ENCODE measurements at regions not wholly inside any gene's neighbourhood (a gene's known extent, or its start where the extent isn't known, plus 50 kb on each side); places are given as distances from the start of the nearest gene placed in this dataset.

GRCh38 chr4:27894951-27895350 is 1034.3 kb downstream of the STIM2 start:
- WGBS, 2 donors: 46 to 66% methylated on average over 2 of the region's 2 CpGs
- intact Hi-C loops (cut with DNase I): no loop called here

DNA sequence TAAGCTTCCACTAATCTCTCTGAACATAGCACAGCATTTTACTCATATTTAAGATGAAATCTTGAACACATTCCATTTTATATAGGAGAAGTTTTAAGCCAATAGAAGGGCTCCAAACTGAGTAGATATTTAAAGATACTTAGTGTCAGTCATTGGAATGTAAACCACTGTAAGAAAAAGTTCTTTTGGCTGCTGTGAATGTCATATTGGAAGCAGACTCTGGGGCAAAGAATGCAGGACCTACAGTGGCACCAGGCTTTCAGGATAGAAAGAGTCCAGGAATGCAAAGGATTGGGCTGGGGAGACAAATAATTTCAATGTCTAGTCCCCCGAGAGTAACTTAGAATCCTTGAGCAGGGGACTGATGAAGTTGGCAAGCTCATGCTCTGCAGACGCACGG is 1047.7 kb downstream of the STIM2 start:
- Histone ChIP-seq H3K36me3 (replicated peaks in 1 of 2; ENCODE audit: insufficient read depth in 1 of 2, low read depth in 2 of 2) (no peaks in the 10 kb centered on the region), H3K4me3 (no peak overlapping the region), H3K27ac (no peak overlapping the region), H3K4me1 (no peaks in the 10 kb centered on the region), H3K9me3 (no peaks in the 10 kb centered on the region), H3K27me3 (no peaks in the 10 kb centered on the region)
- no peak for DNase-seq
- TF ChIP-seq, protein P1, sequence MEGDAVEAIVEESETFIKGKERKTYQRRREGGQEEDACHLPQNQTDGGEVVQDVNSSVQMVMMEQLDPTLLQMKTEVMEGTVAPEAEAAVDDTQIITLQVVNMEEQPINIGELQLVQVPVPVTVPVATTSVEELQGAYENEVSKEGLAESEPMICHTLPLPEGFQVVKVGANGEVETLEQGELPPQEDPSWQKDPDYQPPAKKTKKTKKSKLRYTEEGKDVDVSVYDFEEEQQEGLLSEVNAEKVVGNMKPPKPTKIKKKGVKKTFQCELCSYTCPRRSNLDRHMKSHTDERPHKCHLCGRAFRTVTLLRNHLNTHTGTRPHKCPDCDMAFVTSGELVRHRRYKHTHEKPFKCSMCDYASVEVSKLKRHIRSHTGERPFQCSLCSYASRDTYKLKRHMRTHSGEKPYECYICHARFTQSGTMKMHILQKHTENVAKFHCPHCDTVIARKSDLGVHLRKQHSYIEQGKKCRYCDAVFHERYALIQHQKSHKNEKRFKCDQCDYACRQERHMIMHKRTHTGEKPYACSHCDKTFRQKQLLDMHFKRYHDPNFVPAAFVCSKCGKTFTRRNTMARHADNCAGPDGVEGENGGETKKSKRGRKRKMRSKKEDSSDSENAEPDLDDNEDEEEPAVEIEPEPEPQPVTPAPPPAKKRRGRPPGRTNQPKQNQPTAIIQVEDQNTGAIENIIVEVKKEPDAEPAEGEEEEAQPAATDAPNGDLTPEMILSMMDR (IDR thresholded peaks at IDR 0.05): no peak
- TF ChIP-seq POLR2A (IDR thresholded peaks at IDR 0.05): no peak
- intact Hi-C loops (cut with DNase I): no loop called here
- no peak for ATAC-seq
- WGBS, 2 donors: 53 to 55% methylated on average over 3 of the region's 3 CpGs

More at GRCh38 chr4:27894951-27895350, 1034.3 kb downstream of the STIM2 start:
- Histone ChIP-seq H3K4me3 (no peak overlapping the region), H3K27me3 (no peaks in the 10 kb centered on the region), H3K27ac (no peak overlapping the region), H3K9me3 (no peaks in the 10 kb centered on the region), H3K4me1 (no peaks in the 10 kb centered on the region), H3K36me3 (replicated peaks in 1 of 2; ENCODE audit: insufficient read depth in 1 of 2, low read depth in 2 of 2) (no peaks in the 10 kb centered on the region)
- TF ChIP-seq, protein P1 (IDR thresholded peaks at IDR 0.05): no peak
- no peak for TF ChIP-seq POLR2A (IDR thresholded peaks at IDR 0.05)
- ATAC-seq (no peak), DNase-seq (no peak)

- 38 to 47% methylated on average over 2 of the region's 2 CpGs for WGBS, 2 donors
Measured at GRCh38 chr4:27910227-27910626, 1049.6 kb downstream of the STIM2 start.

GRCh38 chr4:27911047-27911446 is 1050.4 kb downstream of the STIM2 start:
- ATAC-seq: no peak
- DNase-seq: no peak
- Histone ChIP-seq H3K27me3 (no peaks in the 10 kb centered on the region), H3K9me3 (no peaks in the 10 kb centered on the region), H3K4me1 (no peaks in the 10 kb centered on the region), H3K4me3 (no peak overlapping the region), H3K36me3 (replicated peaks in 1 of 2; ENCODE audit: insufficient read depth in 1 of 2, low read depth in 2 of 2) (no peaks in the 10 kb centered on the region), H3K27ac (no peak overlapping the region)
- WGBS, 2 donors: 43 to 54% methylated on average over 2 of the region's 2 CpGs
- no peak for TF ChIP-seq POLR2A (IDR thresholded peaks at IDR 0.05)
- TF ChIP-seq, protein P1 (IDR thresholded peaks at IDR 0.05): no peak
- intact Hi-C loops (cut with DNase I): no loop called here

More at GRCh38 chr4:27910227-27910626, 1049.6 kb downstream of the STIM2 start:
- DNase-seq: no peak
- intact Hi-C loops (cut with DNase I): no loop called here
- Histone ChIP-seq H3K27me3 (no peaks in the 10 kb centered on the region), H3K4me1 (no peaks in the 10 kb centered on the region), H3K36me3 (replicated peaks in 1 of 2; ENCODE audit: insufficient read depth in 1 of 2, low read depth in 2 of 2) (no peaks in the 10 kb centered on the region), H3K27ac (no peak overlapping the region), H3K9me3 (no peaks in the 10 kb centered on the region), H3K4me3 (no peak overlapping the region)
- TF ChIP-seq POLR2A (IDR thresholded peaks at IDR 0.05): no peak
- TF ChIP-seq, protein P1 (IDR thresholded peaks at IDR 0.05): no peak
- ATAC-seq: no peak

DNA sequence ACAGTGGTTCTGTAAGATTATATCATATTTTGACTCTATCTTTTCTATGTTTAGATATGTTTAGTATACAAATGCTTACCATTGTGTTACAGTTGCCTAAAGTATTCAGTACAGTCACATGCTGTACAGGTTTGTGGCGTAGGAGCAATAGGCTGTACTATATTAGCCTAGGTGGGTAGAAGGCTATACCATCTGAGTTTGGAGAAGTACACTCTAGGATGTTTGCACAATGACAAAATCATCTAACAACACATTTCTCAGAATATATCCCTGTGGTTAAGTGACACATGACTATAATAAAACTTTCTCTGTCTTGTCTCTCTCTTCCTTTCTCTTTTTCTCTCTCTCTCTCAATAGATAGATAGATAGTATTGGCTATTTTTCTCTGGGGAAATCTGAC is 1053.1 kb downstream of the STIM2 start:
- Histone ChIP-seq H3K4me3 (no peak overlapping the region), H3K27me3 (no peaks in the 10 kb centered on the region), H3K4me1 (no peaks in the 10 kb centered on the region), H3K36me3 (replicated peaks in 1 of 2; ENCODE audit: insufficient read depth in 1 of 2, low read depth in 2 of 2) (no peaks in the 10 kb centered on the region), H3K9me3 (no peaks in the 10 kb centered on the region), H3K27ac (no peak overlapping the region)
- no peak for TF ChIP-seq POLR2A (IDR thresholded peaks at IDR 0.05)
- TF ChIP-seq, protein P1 (IDR thresholded peaks at IDR 0.05): no peak
- intact Hi-C loops (cut with DNase I): no loop called here
- DNase-seq (no peak), ATAC-seq (no peak)
- 50 to 64% methylated on average over 1 of the region's 1 CpG for WGBS, 2 donors

Data from body of pancreas (tissue), 4 donors.